AG08395 (cell line): ENCODE measurements at regions not wholly inside any gene's neighbourhood (a gene's known extent, or its start where the extent isn't known, plus 50 kb on each side); places are given as distances from the start of the nearest gene placed in this dataset.
"Not testable (repeated sequence)": the region's sequence is repeated elsewhere in the genome, so short reads cannot be mapped to it uniquely, and the experiment has no call there.

ENCODE experiments used
- DNase-seq: peaks from one replicate; pipeline ENCODE4 v3.0.0; 2012; ENCODE audit warnings: mixed read lengths, low spot score

DNA sequence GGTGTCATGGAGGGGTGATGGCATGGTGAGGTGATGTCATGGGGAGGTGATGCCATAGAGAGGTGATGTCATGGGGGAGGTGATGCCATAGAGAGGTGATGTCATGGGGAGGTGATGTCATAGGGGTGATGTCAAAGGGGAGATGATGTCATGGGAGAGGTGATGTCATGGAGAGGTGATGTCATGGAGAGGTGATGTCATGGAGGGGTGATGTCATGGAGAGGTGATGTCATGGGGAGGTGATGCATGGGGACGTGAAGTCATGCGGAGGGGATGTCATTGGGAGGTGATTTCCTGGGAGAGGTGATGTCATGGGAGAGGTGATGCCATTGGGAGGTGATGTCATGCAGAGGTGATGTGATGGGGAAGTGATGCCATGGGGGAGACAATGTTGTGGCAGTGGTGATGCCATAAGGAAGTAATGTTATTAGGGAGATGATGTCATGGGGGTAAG, 92.1 kb upstream of the C1orf174 start:
- no peak for DNase-seq

DNA sequence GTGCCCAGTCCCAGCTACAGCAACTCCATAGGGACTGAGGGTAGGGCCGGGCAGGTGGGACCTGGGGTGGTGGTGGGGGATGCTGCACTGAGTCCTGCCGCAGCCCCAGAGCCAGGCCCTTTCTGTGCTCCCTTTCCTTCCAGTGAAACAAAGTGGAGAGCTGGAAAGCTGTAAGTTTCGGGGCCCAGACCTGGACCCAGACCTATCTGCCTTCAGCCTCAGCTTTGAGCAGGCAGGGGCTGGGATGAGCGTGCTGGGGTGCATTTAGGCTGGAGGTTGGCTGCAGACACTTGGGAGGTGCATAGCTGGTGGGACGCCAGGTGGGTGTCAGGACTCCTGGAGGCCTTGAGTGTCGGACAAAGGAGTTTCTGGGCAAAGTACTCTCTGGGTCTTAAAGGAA, 92.7 kb upstream of the C1orf174 start:
- no peak for DNase-seq

DNA sequence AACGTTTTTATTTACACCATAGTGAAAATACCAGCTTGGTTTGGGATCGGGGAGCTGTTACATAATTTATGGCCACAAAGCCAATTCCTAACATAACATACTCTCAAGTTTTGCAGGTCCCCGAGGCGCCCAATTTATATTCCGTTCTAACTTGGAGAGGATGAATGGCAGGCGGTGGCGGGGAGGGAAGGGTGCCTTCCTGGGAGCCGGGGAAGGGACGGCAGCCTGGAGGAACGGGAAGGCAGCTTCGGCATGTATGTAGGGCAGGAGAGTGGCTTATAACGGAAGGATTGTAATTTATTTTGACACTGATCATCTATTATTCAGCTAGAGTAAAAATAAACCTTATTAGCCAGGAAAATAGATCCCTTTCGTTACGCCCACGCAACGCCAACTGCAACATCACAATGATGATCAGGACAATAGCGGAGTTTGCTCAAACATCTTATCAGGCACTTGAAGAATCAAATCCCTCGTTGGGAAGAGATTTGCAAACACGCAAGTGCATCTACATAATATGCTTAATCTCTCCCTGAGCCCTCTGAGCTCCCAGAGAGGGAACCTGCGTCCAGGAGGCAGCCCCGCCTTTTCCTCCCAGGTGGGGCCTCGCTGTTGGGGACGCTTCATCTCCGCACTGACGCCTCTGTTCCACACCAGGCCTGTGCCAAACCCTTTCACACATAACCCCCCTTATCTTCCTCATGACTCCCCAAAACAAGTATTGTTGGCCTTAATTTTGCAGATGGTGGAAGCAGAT, 93.7 kb upstream of the C1orf174 start:
- DNase-seq: no peak

DNA sequence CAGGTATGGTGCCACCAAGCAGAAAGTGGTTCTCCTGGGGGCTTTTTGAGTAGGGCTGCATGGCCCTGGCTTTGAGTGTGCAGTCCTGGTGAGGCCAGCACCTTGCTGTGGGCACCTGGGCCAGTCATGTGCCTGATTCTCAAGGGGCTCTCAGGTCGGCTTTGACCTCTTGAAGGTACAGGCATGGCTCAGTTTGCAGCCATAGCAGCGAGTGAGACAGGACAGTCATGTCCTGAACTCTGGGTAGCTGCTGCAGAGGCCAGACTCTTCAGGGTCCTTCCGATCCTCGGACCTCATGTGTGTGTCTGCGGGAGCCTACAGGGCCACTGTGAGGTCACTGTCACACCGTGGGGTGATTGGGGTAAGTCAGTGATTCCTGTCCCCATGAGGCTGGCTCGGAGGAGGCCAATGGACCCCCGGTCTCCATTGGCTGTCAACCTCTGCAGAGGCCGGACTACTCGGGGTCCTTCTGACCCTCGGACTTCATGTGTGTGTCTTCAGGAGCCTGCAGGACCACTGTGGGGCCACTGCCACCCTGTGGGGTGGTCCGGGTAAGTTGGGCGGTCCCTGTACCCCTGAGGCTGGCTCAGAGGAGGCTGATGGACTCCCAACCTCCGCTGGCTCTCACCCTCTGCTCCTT, 95.2 kb upstream of the C1orf174 start:
- DNase-seq: no peak

DNA sequence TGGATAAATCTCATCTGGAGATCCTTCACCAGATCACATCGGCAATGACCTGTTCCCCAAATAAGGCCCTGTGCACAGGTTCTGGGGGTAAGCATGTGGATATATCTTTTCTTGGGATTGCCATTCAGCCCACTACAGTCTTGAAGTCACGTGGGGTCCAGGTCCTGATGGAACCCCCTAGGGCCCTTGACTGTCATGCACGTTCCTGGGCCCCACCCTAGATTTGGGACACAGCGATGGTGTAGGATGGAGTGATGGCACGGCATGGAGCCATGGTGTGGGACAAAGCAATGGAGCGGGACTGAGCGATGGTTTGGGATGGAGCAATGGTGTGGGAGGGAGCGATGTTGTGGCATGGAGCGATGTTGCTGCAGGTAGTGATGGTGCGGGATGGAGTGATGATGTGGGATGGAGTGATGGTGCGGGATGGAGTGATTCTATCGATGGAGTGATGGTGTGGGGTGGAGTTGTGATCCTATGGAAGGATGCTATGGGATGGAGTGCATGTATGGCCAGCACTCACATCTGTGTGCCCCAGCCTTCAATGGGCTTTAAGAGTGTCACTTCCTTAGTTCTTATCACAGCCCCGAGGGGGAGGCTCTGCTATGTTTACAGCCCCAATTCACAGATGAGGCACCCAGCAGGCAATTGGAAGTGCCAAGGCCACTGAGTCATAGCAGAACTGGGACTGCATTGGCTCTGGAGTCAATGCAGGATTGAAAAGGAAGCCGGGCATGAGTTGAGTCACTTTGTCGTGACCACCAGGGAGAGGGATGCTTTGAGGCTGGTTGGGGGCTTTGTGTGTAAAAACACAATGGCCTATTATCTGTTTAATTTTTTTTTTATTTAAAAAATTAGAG, 97.0 kb upstream of the C1orf174 start:
- no peak for DNase-seq

DNA sequence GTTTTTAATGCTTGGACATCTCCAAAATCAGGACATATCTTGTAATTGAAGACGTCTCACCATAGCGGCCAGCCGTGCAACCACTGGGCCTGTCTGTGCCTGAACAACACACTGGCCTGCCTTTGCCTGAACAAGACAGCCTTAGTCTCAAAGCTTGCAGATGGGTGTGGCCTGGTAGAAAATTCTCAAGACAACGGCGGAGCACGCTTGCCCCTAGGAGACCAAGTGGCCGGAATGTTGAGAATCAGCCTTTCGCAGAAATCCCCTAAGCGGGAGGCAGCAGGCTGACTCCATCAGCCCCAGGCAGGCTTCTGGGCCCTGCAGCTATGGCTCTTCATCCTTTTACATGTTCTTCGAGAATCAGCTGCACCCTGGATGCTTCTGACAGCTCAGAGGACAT, 98.0 kb upstream of the C1orf174 start:
- no peak for DNase-seq

DNA sequence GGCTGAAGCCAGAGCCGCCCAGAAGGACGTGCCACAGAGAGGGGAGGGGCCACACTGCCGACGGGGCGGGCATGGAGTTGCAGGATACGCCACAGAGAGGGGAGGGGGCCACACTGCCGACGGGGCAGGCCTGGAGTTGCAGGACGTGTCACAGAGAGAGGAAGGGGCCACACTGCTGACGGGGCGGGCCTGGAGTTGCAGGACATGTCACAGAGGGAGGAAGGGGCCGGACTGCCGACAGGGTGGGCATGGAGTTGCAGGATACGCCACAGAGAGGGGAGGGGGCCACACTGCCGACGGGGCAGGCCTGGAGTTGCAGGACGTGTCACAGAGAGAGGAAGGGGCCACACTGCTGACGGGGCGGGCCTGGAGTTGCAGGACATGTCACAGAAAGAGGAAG, 99.4 kb upstream of the C1orf174 start:
- not testable (repeated sequence) for DNase-seq

DNA sequence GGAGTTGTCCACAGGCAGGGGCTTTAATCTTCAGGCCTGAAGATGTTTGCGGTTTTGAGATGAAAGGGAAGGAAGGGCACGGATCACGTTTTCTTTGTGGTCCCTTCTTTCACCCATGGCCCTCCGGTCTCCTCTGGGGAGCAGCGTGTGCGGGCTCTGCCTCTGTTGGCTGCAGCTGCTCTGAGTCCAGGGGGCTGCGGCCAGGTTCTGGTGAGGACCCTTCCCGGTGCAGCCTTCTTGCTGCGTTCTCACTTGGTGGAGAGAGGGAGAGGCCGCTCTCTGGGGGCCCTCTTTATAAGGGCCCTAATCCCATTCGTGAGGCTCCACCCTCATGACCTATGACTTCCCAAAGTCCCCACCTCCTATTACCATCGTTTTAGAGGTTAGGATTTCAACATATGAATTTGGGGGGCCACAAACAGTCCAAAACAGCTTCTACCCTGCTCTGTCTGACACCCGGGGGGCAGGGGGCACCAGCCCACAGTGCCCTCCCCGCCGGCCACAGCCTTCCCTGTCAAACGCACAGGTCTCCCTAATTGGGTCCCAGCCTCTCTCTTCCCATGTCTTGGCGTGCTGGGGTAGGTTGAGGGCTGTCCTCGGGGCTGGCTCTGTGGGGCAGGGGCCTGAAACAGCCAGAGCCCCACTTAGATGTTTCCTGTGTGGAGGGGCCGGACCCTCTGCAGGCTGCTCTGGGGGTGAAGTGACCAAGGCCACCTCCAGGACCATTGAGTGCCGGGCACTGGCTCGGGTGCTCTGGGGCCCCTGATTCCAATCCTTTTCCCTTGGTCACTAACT, 100.1 kb upstream of the C1orf174 start:
- no peak for DNase-seq

DNA sequence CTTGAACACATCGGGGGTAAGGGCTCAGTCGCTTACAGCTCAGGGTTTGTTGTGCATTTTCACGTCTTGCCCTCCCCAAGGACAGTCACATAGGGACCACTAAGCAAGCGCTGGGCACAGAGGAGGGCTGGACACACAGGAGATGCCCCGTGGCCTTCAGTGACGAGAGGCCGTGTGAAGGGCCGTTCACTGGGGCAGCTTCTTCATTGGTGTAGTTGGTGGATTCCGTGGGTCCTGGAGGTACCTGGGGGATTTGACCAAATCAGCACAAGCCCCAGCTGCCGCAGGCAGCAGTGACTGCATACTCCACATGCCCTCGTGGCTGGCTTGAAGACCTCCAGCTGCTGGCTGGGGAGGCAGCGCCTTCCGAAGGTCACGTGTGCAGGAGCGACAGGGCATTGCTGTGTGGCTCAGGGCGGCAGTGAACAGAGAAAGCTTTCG, 100.8 kb upstream of the C1orf174 start:
- DNase-seq: no peak

DNA sequence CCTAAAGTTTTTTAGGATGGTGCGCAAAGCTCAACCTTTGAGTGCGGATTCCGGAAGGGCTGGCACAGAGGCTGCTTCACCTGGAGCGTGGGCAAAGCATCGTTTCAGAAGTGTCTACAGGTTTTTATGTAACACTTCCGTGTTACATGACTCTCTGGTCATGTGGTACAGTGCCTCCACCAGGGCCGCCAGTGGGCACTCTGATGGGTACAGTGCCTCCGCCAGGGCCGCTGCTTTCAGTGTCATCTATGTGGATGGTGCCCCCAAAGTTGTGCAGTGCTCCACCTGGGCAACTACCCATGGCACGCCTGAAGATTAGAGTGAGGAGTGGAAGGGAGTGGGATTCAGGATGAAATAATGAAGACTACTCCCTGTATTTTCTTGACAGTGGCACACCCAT, 101.4 kb upstream of the C1orf174 start:
- no peak for DNase-seq

DNA sequence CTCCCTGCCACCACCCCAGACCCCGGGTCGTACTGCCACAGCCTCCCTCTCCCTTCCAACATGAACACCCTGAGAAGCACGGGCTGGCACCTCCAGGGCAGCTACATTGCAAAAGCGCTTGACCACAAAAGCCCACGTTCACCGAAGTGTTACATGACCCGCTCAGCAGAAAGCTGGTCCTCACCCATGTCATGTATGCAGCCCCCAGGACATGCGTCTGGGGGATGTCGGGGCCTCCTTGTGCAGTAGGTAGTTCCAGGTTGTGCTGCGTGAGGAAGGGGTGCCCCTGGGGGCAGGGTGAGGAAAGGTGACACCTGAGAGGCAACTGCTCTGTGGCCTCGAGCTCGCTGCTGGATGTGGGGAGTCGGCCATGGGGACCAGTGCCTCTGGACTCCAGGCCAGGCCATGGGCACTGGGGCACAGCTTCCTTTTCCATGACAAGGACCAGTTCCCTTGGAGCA, 102.0 kb upstream of the C1orf174 start:
- no peak for DNase-seq

DNA sequence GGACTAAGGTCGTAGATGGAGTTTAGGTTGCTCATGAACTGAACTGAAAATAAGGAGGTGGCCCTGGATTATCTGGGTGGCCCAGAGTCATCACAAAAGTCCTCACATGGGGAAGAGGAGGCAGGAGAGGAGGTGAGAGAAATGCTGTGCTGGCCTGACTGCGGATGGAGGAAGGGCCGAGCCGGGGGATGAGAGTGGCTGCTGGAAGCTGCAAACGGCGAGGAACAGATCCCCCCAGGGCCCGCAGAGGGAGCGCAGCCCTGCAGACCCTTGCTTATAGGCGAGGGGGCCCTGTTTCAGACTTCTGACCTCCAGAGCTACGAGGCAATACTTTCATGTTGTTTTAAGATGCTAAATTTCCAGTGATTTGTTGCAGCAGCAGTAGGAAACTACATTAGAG, 102.7 kb upstream of the C1orf174 start:
- DNase-seq: no peak

DNA sequence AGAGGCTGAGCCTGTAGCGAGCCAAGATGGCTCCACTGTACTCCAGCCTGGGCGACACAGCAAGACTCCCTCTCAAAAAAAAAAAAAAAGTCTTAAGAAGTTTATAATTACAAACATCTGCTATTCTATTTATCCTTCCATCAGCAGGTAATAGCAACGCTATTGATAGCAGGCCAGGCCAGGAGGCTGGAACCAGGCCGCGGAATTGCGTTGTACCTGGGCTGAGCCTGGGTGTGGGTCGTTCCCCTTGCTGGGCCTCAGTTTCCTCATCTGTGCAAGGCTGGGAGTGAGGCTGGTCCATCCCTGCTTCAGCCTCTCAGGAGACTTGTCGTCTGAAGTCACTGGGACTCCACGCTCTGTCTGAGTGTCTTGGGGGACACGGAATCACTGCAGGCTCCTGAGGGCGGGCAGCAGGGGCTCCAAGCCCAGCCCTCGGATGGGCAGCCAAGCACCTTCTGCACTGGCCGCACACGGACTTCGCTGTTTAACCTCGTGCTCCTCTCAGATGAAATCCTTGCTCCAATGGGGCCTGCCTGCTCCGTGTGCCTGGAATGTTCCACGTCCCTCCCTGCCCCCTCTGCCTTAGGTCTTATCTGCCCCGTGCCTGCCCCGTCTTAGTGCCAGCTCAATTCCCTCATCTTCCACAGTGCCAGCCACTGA, 103.9 kb upstream of the C1orf174 start:
- DNase-seq: no peak

DNA sequence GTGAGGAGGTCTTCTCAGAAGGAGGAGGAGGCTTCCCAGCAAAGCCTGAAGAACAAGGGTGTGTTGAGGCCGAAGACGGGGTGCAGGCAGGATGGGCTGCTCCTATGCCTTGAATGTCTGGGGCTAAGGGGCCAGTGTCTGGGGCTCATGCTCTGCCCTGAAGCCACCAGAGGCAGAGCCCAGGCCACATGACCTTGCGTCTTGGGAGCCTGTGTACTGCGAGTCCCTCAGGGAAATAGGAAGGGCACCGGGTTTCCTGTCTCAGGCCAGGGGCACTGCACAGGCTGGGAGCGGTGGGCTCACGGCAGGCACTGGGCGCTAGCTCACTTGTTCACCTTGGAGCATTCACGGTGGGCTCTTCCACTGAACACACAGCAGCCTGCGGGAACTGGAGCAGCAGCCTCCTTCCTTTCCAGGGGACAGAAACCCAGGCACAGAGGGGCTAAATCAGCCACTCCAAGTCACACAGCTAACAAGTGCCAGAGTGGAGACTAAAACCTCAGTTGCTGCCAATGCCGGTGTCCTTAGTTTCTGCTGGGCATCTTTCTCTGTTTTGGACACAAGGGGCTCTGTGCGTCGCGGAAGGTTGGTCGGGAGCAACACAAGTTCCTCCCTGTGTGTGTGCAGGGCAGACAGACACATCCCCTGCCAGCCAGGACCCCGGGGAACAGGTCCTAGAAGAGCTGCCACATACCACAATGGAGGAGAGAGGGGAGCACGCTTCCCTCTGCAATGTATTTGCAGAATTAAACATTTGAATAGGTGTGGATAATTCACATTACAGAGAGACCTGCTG, 104.8 kb upstream of the C1orf174 start:
- DNase-seq: no peak

DNA sequence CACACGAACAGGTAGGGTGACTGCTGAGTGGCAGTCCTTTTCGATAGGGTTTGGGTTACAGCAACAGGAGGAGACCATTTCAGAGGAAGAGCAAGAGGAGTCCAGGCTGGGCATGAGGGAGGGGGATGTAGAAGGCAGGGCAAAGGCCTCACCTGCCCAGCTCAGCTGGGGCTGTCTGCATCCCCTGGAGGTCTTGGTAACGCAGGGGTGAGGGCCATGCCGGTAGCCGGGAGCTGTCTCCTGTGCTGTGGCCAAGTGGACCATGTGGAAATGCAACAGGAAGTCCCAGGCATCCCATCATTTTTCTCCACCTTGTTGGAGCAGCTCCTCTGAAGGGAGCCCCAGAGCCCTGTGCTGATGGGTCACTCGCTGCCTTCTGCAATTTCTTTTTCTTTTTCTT, 105.4 kb upstream of the C1orf174 start:
- DNase-seq: no peak

DNA sequence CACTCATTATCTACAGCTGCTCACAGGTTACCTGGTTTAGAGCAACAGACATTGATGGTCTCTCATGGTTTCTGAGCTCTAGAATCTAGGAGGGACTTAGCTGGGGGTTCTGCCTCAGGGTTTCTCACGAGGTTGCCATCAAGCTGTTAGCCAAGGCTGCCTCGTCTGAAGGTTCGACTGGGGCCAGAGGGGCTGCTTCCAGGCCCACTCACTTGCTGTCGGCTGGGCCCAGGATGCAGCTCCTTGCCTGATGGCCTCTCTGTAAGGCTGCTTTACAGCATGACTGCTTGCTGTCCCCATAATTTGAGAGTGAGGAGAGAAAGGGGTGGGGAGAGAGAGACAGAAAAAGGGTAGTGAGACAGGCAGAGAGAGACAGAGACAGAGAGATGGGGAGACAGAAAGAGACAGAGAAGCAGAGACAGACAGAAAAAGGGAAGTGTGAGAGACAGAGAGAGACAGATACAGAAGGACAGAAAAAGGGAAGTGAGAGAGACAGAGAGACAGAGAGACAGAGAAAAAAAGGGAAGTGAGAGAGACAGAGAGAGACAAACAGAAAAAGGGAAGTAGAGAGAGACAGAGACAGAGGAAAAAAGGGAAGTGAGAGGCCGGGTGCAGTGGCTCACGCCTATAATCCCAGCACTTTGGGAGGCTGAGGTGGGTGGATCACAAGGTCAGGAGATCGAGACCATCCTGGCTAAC, 106.8 kb upstream of the C1orf174 start:
- no peak for DNase-seq

DNA sequence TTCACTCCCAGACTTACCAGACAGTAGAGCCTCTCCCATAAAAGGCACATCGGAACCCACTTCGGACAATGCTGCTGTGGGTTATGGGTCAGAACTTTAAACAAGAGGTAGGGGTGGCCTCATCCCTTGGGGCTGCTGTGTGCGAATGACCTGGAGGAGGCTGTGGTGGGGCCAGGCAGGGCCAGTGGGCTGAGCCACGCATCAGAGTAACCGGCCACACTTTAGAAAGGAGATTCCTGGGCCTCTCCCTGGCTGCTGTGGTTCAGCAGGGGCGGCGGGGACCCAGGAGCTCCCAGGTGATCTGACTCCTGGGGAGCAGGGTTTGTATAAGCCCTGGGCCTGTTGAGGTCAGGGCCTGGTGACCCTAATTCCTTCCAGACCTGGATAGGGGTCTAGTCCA, 110.2 kb upstream of the C1orf174 start:
- DNase-seq: no peak

DNA sequence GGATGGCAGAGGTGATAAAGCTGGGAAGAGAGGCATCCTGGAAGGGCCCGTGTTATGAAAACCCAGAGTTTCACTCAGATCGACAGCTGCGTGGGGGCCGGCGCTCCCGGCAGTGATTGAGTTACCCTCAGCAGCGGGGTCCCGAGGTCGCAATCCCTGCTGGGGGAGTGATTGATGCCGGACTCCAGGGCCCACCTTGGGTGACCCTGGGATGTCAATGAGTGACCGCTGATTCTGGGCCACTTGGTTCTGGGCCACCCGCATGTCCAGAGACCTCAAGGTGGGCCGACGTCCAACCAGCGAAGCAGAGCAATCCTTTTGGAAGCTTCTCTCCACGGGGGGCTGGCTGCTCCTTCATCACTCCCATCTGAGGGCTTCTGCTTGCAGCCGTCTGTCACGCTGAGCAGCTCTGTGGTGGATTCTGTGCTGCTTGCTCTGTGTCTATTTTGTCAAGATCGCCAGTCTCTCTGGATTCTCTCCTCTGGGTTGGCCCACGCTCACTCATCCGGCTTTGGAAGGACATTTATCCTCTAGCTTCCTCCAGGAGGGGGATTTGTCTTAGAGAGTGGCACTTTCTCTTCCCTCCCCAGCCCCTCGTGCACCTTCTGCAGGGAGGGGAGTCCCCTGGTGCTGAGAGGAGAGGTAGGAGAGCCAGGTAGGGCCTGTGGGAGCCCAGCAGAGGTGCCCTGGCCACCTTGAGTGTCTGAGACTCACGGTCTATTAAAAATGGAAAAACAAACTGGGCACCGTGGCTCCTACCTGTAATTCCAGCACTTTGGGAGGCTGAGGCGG, 110.9 kb upstream of the C1orf174 start:
- DNase-seq: no peak
